Sigmoid colon (tissue), 3 donors: ENCODE measurements at regions not wholly inside any gene's neighbourhood (a gene's known extent, or its start where the extent isn't known, plus 50 kb on each side); places are given as distances from the start of the nearest gene placed in this dataset.

Experiments used
- CTCF ChIP-seq, 4 experiments: fragments of 450-650 bp in 3 of 4; fragments of 200-600 bp in 1 of 4; IDR thresholded peaks; one replicate each; pipeline ENCODE4 v1.5.1; 2016 to 2019; ENCODE audit warnings: antibody characterized with exemption in 4 of 4, mild to moderate bottlenecking in 3 of 4, moderate library complexity in 2 of 4
- POLR2A ChIP-seq, 2 donors: fragments of 450-650 bp; IDR thresholded peaks; one replicate each; pipeline ENCODE4 v1.6.1; 2016; ENCODE audit warnings: antibody characterized with exemption in 2 of 2, mild to moderate bottlenecking in 2 of 2, moderate library complexity in 2 of 2

DNA sequence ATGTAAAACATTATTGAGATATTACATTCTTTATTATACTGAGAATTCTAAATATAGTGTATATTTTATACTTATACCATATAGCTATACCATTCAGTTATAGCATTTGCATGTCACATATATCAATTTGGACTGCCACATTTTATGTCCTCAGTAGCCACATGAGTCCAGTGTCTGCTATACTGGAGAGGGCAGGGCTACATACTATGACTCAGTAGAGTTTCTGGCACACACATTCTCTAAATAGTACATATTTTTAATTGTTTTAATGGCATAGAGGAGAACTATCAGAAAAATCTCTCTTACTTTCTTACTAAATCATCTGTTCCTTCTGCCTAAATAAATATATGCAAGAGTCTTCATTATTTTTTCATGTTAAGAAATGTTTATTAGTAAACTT lies 55.4 kb upstream of the COL5A2 start:
- TF ChIP-seq POLR2A (IDR thresholded peaks at IDR 0.05) (no peak), CTCF (IDR thresholded peaks at IDR 0.05) (no peak)
